WTC11 (cell line): ENCODE measurements at regions not wholly inside any gene's neighbourhood (a gene's known extent, or its start where the extent isn't known, plus 50 kb on each side); places are given as distances from the start of the nearest gene placed in this dataset.
"Not testable (repeated sequence)": the region's sequence is repeated elsewhere in the genome, so short reads cannot be mapped to it uniquely, and the experiment has no call there.

Experiments
- CTCF ChIP-seq: fragments of 200-600 bp; IDR thresholded peaks from 2 replicates; pipeline ENCODE4 v1.8.0; 2022; ENCODE audit warnings: antibody characterized with exemption
- SP1 ChIP-seq: sonication (generic); formaldehyde crosslinking; conservative IDR thresholded peaks from 2 replicates; pipeline ENCODE4 v1.8.1; 2022; ENCODE audit warnings: missing genetic modification reagents

GRCh38 chr9:31061592-31061991 is 1322.9 kb upstream of the ACO1 start:
- not testable (repeated sequence) for TF ChIP-seq CTCF; SP1 (CRISPR knock-in tag)
